IMR-90 (cell line): ENCODE measurements at regions not wholly inside any gene's neighbourhood (a gene's known extent, or its start where the extent isn't known, plus 50 kb on each side); places are given as distances from the start of the nearest gene placed in this dataset.

Source experiments
- CEBPB ChIP-seq: IDR thresholded peaks from 2 replicates; pipeline ENCODE4 v1.6.1; 2012; ENCODE audit warnings: low read depth, low read length, improper control_type of control experiment
- POLR2A ChIP-seq: IDR thresholded peaks from 2 replicates; pipeline ENCODE4 v1.6.1; 2012; ENCODE audit warnings: mild to moderate bottlenecking, low read depth, low read length
- TF ChIP-seq, protein P1 (sequence below): conservative IDR thresholded peaks from 2 replicates; pipeline ENCODE4 v1.5.1; 2012; ENCODE audit warnings: mild to moderate bottlenecking, low read depth, low read length, improper control_type of control experiment

DNA sequence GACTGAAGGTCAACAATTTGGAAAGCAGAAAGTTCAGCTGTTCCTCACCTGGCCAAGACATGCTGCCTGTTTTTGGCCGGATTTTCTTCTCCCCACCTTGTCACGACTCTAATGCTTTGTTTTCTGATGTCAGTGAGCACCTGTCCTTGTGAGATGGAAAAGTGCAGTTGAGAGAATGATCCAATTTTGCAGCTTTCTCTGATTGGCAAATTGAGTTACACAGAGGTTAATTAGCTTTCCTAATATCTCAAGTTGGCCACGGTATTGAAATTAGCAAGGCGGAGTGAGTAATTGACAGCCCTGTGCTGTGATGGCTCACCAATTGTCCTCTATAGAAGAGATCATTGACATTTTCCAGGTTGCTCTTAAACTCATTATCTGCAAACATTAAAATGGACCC is 126.8 kb upstream of the VCX3A start:
- TF ChIP-seq, protein P1, sequence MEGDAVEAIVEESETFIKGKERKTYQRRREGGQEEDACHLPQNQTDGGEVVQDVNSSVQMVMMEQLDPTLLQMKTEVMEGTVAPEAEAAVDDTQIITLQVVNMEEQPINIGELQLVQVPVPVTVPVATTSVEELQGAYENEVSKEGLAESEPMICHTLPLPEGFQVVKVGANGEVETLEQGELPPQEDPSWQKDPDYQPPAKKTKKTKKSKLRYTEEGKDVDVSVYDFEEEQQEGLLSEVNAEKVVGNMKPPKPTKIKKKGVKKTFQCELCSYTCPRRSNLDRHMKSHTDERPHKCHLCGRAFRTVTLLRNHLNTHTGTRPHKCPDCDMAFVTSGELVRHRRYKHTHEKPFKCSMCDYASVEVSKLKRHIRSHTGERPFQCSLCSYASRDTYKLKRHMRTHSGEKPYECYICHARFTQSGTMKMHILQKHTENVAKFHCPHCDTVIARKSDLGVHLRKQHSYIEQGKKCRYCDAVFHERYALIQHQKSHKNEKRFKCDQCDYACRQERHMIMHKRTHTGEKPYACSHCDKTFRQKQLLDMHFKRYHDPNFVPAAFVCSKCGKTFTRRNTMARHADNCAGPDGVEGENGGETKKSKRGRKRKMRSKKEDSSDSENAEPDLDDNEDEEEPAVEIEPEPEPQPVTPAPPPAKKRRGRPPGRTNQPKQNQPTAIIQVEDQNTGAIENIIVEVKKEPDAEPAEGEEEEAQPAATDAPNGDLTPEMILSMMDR: no peak
- TF ChIP-seq POLR2A: no peak
- no peak for TF ChIP-seq CEBPB
